NCI-H187 treated with DMSO at 0.1 percent for 48 hours (cell line): ENCODE measurements at regions not wholly inside any gene's neighbourhood (a gene's known extent, or its start where the extent isn't known, plus 50 kb on each side); places are given as distances from the start of the nearest gene placed in this dataset.
"Not testable (repeated sequence)": the region's sequence is repeated elsewhere in the genome, so short reads cannot be mapped to it uniquely, and the experiment has no call there.

Experiments used
- DNase-seq: peaks from one replicate; lab custom pipeline; 2025; lab: John Stamatoyannopoulos, UW

GRCh38 chr3:188974856-188975599 is 196.7 kb upstream of the TPRG1 start:
- DNase-seq, result no peak

DNA sequence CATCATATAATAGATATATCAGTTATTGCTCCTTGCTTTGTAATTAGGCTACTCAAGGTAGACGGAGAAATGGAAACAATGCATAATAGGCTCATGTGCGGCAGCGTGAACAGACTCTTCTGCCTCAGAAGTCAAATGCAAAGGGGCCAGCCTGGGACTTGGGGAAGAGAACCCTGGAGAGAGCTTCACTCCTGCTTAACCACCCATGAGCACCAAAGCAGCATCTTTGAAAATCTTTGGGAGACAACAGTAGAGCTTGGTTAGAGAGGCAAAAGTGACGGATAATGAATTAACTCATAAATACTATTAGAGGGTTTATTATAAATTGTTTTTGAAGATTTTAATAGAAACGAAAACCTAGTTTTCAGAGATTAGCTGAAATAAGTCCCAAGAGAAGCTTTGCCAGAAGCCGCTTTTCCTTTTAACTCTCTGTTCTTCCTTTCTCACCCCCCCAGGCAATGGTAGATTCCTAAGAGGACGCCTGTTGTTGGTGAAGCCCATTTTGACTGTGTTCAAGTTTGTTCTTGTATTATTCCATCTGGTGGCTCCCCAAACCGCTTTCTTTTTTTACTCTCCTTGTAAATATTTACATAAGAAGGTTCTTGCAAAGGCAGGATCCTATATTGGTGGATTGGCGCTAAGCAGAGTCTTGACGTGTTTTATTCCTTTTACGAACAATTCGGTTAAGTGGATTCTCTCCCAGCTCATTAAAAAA is 196.0 kb upstream of the TPRG1 start:
- peak; percentile 68 for DNase-seq

- no peak for DNase-seq
These were observed 195.4 kb upstream of the TPRG1 start for GRCh38 chr3:188976407-188976806.

DNA sequence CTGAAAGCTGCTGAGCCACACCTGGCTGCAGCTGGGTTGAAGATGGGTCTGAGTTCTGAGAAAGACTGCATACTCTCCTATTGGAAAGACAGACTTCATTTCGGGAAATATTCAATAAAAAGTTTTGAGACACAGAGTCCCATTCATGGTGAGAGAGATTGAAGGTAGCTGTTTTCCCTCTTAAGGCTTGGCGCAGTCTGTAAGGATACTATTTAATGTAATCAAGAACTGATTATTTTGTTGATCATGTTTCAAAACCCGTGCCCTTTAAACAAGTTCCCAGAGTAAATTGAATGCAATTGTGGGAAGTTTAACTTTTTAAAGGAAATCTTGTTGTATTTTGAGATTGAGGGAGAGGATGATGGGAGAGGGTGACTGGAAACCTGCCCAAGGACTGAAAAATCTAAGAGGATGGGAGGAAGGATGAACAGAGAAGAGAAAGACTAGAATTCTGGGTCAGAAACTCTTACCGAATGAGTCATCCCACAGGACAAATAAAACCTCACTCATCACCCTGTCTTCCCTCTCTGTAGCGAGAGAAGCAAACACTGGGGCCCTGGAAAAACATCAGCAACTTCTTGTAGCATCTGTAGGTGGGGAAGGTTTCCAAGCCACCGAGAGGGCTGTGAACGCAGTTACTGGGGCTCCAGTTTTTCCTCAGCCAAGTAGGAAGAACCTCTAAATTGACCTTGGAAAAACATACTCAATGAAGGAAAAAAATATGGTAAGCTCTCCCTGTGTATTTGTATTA is 193.2 kb upstream of the TPRG1 start:
- no peak for DNase-seq

DNA sequence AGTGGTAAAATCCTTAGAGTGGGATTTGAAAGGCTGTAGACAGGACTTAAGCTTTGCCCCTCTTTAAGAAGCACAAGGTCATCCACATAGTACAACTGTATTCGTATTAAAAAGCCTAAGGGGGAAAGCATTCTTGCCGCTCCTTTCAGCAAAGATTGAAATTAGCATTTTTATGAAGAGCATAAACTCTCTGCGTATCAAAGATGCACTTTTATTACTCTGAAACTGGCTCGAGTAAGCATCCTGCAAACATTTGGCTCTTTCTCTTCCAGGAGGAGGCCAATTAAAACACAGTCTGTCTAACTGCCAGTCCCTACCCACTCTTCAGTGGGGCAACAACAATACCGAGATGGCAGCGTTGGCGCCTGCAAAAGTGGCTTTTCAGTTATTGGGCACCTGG is 192.5 kb upstream of the TPRG1 start:
- DNase-seq, result no peak

DNA sequence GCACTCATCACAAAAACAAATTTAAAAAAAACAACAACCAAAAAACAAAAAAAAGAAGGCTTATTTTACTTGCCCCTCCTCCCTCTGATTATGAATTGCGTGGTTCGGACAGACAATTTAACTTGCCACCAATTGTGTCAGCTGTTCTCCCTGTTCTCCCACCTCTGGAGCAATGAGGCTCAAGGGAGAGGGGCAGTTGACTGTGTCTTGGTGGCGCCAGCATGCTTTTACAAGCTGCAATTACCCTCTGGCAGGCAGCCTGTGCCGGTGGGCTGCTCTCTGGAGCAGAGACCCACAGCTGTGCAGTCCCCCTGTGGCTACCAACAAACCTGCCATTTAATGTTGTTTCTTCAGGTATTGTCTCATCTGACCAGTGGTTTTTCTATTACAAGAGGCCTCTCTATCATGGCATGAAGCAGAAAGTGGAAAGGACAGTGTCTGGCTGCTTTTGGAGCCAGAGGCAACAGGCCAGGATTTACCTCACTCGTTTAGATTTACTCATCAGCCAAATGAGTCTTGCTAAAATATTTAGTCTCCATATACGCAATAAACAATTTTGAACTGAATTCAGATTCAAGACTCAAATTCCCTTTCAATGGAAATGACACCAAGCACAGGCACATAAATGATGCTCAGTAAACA is 192.0 kb upstream of the TPRG1 start:
- no peak for DNase-seq

DNA sequence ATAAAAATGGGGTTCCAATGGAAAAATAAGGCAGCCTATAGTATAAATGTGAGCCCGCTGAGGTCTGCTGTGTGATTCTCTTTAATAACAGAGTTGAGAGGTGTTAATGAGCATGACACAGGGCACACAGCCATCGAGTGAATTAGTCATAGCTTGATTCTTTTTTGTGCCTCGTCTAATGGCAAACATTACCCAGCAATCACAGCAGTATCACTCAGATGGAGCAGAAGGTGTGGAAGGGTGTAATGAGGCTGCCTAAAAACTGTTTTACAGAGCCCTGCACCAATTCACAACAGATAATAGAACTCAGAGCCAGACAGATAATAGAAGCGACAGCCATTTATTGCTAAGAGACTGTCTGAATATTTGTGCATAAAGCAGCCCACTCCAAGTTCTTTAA is 178.6 kb upstream of the TPRG1 start:
- DNase-seq, result no peak

DNA sequence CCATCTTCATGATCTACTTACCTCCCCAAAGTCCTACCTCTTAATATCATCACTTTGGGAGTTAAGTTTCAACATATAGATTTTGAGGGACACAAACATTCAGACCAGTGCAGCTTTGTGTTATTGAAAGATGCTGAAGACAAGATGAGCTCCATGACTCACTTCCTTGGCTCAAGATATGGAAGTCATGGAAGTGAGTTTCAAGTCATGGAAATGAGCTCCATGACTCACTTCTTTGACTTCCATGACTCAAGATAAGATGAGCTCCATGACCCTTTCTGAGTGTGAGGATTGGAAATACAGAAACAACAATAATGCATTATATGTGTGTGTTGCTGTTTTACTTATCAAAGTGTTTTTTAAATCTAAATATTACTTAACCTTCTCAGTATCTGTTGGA is 170.2 kb upstream of the TPRG1 start:
- no peak for DNase-seq

- no peak for DNase-seq
These were observed 168.4 kb upstream of the TPRG1 start for GRCh38 chr3:189003410-189003809.

DNA sequence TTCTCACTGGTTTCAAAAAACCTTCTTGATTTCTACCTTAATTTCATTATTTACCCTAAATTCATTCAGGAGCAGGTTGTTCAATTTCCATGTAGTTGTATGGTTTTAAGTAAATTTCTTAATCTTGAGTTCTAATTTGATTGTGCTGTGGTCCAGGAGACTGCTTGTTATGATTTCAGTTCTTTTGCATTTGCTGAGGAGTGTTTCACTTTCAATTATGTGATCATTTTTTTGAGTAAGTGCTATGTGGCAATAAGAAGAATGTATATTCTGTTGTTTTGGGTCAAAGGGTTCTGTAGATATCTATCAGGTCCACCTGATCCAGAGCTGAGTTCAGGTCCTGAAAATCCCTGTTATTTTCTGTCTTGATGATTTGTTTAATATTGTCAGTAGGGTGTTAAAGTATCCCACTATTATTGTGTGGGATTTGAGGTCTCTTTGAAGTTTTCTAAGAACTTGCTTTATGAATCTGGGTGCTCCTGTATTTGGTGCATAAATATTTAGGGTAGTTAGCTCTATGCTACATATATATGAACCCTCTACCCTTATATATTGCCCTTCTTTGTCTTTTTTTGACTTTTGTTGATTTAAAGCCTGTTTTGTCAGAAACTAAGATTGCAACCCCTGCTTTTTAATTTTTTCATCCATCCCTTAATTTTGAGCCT is 158.4 kb upstream of the TPRG1 start:
- no peak for DNase-seq

GRCh38 chr3:189014526-189014925 is 157.2 kb upstream of the TPRG1 start:
- DNase-seq, result no peak

DNA sequence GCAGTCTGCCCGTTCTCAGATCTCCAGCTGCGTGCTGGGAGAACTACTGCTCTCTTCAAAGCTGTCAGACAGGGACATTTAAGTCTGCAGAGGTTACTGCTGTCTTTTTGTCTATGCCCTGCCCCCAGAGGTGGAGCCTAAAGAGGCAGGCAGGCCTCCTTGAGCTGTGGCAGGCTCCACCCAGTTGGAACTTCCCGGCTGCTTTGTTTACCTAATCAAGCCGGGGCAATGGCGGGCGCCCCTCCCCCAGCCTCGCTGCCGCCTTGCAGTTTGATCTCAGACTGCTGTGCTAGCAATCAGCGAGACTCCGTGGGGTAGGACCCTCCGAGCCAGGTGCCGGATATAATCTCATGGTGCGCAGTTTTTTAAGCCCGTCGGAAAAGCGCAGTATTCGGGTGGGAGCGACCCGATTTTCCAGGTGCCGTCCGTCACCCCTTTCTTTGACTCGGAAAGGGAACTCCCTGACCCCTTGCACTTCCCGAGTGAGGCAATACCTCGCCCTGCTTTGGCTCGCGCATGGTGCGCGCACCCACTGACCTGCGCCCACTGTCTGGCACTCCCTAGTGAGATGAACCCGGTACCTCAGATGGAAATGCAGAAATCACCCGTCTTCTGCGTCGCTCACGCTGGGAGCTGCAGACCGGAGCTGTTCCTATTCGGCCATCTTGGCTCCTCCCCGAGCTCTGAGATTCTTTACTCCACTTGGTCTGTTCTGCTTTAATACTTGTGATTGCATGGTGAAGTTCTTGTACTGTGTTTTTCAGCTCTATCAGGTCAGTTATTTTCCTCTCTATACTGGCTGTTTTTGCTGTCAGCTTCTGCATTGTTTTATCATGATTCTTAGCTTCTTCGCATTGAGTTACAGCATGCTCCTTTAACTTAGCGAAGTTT is 148.9 kb upstream of the TPRG1 start:
- not testable (repeated sequence) for DNase-seq

- no peak for DNase-seq
These were observed 145.9 kb upstream of the TPRG1 start for GRCh38 chr3:189025866-189026265.

DNA sequence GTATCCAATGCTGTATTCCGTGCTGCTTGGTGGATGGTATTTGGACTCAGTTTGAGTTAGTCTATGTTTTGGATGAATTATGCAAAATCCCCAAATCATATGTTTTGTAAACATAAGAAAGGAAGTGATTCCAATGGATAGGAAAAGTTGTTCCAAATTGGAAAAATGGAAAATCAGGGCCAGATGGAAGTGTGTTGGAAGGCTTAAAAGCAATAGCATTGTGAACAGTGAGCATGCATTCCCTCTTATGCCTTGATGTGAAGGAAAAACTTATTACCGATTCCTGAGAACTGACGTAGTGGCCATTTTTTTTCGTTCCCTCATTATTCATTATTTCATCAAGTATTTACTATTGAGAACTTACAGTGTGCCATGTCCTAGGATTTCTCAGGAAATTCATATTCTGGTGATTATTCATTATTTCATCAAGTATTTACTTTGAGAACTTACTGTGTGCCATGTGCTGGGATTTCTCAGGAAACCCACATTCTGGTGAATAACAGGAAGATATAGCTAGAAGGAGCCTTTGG is 144.1 kb upstream of the TPRG1 start:
- DNase-seq, result no peak

DNA sequence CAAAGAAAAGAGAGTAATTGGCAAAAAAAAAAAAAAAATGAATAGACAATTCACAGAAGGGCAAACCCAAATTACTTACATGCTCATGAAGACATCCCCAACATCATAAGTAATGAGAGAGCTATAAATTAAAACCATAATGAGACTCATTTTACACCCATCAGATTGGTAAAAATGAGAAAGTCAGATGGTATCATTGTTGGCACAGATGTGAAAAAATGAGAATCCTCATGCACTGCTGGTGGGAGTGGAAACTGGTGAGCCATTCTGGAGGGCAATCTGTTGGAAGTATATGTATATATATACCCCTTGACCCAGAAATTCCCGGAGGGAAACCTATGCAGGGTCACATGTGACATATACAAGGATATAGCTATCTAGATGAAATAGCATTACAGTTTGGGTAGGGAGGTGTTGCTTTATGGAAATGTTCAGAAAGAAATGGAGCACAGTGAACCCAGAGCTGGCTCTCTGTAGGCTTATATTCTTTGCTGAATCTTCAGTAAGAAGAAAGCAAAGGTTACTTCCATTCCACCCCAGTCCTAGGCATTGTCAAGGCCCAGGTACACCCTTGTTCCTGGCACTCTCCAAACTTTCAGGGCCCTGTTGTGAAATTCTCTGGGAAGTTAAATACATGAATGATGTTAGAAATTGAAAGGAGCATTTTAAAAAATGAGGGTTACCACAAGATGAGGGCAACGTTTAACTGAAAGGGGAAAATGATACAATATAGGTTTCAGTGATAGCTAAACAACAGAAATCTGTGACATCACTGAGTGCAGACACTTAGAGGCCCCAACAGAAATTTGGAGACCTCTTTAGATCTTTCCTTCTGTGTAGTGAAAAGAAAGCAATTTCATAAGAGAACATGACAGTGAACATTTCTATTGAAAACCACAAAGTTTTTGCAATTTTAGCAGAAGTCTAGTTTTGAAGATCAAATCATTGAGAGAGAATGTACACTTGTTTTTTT is 132.7 kb upstream of the TPRG1 start:
- no peak for DNase-seq

- DNase-seq, result no peak
These were observed 131.0 kb upstream of the TPRG1 start for GRCh38 chr3:189040656-189041335.

DNA sequence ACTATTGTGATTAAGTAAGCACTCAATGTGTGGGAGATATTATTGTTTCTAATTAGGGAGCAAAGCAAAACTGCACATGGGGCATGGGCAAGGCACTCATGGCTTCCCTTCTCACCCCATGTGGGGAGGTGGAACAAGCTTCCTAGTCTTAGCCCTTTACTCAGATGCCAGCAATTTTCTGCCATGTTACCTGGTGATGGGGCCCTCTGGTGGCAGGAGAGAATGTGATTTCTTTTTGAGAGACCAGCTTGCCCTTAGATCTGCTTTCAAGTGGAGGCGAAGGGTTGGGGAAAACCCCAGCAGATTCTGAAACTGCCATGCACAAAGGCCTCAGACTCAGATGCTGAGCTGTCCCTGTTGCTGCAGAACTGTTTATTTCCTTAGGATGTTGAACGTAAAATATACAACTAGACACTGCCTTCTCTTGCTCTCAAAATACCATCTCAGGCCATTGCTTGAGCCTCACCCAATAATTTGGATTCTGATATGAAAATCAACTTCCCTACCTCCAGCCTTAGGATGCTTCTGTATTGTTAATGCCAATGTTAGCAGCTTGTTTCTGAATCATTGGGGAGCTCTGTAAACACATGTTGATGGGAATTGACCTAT is 130.2 kb upstream of the TPRG1 start:
- DNase-seq, result no peak

GRCh38 chr3:189042832-189043231 is 128.9 kb upstream of the TPRG1 start:
- DNase-seq, result no peak
